Stimulated activated CD4-positive, alpha-beta T cell treated with anti-CD3 and anti-CD28 coated beads, Interleukin-4, amount 100 ng/mL, for 24 hours (primary cell): ENCODE measurements at regions not wholly inside any gene's neighbourhood (a gene's known extent, or its start where the extent isn't known, plus 50 kb on each side); places are given as distances from the start of the nearest gene placed in this dataset.
"Not testable (repeated sequence)": the region's sequence is repeated elsewhere in the genome, so short reads cannot be mapped to it uniquely, and the experiment has no call there.

Source experiments
- DNase-seq: peaks from one replicate; pipeline ENCODE4 v3.0.0-alpha.2; 2020

GRCh38 chr4:152189451-152190179 is 346.3 kb downstream of the FBXW7 start:
- DNase-seq, result no peak

GRCh38 chr4:152188801-152189200 is 347.1 kb downstream of the FBXW7 start:
- no peak for DNase-seq

DNA sequence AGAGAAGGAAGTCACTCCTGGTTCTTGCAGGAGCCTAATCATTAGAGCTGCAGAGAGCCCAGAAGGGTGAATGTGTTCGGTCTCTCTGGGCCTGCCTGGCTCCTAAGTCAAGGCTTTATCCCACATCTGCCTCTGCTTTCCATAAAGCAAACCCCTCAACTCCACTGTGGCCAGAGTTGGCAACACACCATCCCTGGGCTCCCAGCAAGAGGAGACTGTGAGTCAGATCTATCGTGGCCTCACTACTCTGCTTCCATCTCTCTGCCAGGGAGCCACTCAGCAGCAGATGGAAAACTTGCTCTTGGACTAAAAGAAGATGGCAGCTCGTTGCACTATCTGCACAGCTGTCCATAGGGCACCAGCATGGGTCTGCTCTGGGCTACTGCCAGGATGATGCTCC is 348.2 kb downstream of the FBXW7 start:
- DNase-seq, result no peak

DNA sequence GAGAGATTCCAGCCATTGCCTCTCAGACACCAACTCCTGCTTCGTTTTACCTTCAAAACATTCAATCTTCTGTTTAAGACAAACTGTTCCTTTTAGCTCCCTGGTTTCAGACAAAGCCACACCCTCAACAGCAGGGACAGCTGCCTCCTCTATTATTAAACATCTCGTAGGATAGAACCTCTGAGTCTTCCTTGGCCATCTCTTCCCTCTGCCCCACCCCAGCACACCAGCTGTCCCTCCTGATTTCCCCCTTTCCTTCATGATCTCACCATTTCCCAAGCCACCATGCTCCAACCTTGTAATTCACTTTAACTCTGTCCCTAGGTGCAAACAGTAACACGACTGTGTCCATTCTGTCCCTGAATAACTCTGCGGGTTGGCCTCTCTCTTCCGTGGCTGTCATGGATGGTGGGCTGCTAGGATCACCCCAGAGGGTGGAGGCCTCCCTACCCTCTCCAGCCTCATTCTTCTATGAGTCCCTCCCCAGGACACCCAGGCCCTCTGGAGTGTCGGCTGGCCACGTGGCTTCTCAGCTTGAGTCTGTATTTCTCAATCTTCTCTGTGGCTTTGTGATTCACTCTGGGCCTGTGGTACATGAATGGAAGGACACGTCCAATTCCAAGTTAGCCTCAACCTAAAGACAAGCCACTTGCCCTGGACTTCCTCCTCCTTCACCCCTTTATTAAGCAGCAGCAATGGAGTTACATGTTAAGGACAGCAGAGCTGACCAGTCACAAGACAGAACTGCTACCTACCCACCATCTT is 349.9 kb downstream of the FBXW7 start:
- DNase-seq, result no peak

DNA sequence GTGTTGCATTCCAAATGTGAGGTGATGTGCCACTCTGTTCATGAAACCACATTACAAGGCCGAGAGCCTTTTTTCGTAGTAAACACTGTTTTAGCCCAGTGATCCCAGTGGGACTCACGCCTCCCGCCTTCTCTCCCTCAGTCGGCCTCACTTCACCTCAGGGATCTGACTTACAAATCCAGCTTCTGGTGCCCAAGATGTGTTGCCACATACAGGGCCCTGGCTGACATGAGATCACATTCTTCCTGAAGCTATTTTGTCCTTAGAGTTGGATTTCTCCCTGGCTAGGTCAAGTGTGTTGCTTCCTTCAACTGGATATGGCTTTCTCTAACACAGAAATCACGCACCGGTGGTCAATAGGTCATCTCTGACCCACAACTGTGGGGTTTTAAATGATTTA is 354.7 kb downstream of the FBXW7 start:
- no peak for DNase-seq

- no peak for DNase-seq
Measured at GRCh38 chr4:152180369-152180768, 355.5 kb downstream of the FBXW7 start.

DNA sequence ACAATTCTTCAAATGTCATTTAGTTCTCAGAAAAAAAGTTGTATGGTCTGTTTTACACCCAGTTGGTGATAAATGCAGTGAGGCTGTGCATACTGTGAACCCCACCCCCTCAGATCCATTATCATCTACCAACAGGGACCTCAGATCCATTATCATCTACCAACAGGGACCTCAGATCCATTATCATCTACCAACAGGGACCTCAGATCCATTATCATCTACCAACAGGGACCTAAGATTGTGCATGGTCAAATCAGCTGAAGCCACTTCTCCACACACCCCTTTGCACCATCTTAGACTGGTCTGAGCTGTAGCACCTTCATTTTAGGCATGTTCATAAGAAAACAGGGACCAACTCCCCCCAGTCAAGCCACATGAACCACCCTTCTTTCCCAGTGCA is 358.4 kb downstream of the FBXW7 start:
- DNase-seq, result not testable (repeated sequence)

GRCh38 chr4:152176627-152177214 is 359.2 kb downstream of the FBXW7 start:
- DNase-seq, result no peak

DNA sequence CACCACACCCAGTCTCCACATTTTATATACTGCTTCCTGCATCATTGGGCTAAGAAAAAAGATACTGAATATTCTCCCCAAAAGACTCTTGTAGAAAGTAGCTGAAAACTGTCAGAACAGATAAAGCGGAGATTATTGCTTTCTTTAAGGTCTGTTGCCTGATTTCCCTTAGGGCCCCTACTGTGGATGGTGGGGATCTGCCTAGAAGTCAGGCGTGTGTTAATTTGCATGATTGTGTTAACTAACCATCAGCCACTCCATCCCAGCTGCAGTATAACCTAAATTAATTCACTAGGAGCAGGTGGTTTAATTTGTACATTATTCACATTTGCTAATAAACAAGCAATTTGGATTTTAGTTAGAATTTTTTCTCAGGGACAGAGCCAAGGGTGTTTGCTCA is 360.3 kb downstream of the FBXW7 start:
- no peak for DNase-seq

GRCh38 chr4:152172146-152172545 is 363.7 kb downstream of the FBXW7 start:
- no peak for DNase-seq

GRCh38 chr4:152171556-152171955 is 364.3 kb downstream of the FBXW7 start:
- no peak for DNase-seq

DNA sequence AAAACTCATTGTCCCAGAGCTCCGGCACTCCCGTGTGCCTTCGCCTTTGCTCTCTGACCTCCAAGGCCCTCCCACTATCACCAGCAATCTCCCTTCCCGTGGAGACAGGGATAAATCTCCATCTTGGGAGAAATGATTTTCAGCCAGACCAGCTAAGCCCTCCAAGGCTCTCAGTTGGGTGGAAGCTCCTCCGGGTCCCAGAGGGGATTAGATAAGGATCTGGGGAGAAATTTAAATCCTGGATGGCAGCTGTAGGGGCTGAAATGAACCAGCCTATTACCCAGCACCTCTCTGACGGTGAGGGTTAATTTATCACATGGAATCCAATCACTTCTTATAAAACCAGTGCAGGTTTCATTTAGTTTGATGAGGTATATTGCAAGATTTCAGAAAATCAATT is 366.2 kb downstream of the FBXW7 start:
- DNase-seq, result no peak

GRCh38 chr4:152168987-152169616 is 366.8 kb downstream of the FBXW7 start:
- DNase-seq, result no peak

DNA sequence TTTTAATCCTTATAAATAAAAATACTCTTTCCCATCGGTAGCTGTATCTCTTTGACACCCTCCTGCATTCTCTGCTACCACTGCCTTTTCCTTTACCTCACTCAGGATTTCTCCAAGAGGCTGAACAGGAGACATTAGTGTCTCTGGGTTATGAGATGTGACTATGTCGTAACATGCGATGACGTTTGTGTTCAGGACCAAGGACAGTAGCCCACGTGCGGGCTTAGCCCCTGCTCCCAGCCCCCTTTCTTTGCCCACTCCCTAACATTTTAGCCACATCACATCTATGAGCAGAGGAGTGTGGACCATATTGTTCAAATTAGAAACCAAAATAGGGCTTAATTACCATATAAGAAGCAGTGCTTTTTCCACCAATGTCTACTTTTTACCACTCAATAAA is 369.3 kb downstream of the FBXW7 start:
- DNase-seq, result no peak

- no peak for DNase-seq
Measured at GRCh38 chr4:152165846-152166245, 370.0 kb downstream of the FBXW7 start.

- DNase-seq, result no peak
Measured at GRCh38 chr4:152165146-152165545, 370.7 kb downstream of the FBXW7 start.

DNA sequence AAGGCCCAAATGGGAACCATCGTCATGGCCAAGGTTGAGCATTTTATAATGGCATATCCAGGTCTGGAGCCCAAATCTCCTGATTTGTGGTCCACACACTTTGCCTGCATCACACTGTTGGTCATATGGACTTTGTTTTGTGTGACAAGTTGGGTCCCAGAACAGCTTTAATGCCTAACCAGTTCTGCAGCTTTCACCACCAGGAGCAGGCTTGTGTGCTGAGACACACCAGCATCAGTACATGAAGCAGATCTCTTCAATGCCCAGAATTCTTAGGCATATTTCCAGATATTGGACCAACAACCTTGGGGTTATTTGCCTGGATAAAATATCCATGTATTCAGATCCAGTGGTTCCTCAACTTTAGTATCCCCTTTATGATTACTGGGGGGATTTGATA is 371.3 kb downstream of the FBXW7 start:
- no peak for DNase-seq

DNA sequence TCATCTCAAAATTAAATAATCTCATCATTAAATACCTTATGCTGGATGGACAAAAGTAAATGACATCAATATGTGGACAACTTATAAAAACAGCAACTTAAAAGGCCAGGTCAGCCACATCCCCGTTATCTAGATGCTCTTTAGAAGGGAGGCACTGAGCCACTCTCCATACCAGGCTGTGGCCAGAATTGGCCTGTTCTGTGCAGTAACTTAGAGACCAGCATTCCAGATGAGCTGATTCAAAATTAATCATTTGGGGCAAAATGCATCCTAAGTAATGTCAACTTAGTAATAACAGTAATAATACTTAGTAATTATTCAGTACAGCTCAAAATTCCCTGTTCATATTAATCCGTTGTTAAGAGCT is 373.6 kb downstream of the FBXW7 start:
- DNase-seq, result no peak

- DNase-seq, result no peak
Measured at GRCh38 chr4:152161676-152162330, 374.1 kb downstream of the FBXW7 start.

- no peak for DNase-seq
Measured at GRCh38 chr4:152160225-152160800, 375.6 kb downstream of the FBXW7 start.

DNA sequence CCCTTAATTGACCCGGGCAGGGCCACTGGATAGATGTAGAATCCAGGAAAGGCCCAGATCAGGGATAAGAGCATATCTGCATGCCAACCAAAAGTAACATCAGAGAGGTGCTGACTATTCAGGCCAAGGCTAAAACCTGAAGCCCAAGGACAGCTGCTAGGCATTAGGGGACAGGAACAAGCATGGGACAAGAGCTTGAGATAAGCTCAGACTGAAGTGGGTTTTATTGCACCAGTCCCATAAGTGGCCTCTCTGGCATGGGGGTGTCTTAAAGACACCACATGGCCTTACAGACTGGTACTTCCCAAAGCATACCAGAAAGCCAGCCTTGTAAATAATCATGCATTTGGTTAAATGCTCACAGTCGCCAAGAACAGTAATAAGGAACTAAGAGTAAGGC is 376.1 kb downstream of the FBXW7 start:
- no peak for DNase-seq

- no peak for DNase-seq
Measured at GRCh38 chr4:152158225-152158624, 377.7 kb downstream of the FBXW7 start.

DNA sequence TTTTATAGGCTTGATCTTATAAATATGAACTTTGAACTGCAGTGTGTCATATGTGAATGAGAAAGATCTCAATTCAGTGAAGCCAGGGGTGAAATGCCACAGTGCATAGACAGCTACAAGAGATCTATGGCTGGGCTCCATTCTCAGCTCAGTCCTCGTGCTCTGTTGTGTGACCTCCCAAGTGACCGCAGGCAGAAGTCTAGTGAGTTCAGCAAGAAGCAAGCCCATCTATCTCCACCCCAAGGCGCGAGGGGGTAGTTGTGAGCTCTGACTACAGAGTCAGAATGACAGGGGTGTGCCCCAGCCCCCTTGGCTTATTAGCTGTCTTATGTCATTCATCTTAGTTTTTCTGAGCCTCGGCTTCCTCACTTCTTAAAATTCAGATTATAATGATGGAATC is 378.3 kb downstream of the FBXW7 start:
- no peak for DNase-seq
